ENCODE measurements at regions not wholly inside any gene's neighbourhood (a gene's known extent, or its start where the extent isn't known, plus 50 kb on each side); places are given as distances from the start of the nearest gene placed in this dataset.

GRCh38 chr2:217707131-217707611, 295.6 kb downstream of the TNS1 start:
- TF ChIP-seq CTCF (IDR thresholded peaks at IDR 0.05; ENCODE audit: borderline replicate concordance, extremely low read depth, low read length, poor library complexity, severe bottlenecking) (no peak), EZH2 (IDR thresholded peaks at IDR 0.05; ENCODE audit: borderline replicate concordance, low read depth, low read length, severe bottlenecking) (no peak)
